ENCODE measurements at regions not wholly inside any gene's neighbourhood (a gene's known extent, or its start where the extent isn't known, plus 50 kb on each side); places are given as distances from the start of the nearest gene placed in this dataset.

GRCh38 chr4:177699365-177700213 is 257.4 kb upstream of the AGA start:
- DNase-seq: no peak

GRCh38 chr4:177706916-177707315 is 264.7 kb upstream of the AGA start:
- no peak for DNase-seq

- no peak for DNase-seq
These were observed 271.2 kb upstream of the AGA start for GRCh38 chr4:177713454-177713853.

- no peak for DNase-seq
These were observed 275.2 kb upstream of the AGA start for GRCh38 chr4:177717407-177717806.

- DNase-seq: no peak
These were observed 276.3 kb upstream of the AGA start for GRCh38 chr4:177718514-177718913.

- DNase-seq: no peak
These were observed 283.9 kb upstream of the AGA start for GRCh38 chr4:177726111-177726510.

GRCh38 chr4:177728361-177729152 is 286.3 kb upstream of the AGA start:
- no peak for DNase-seq

GRCh38 chr4:177729681-177730080 is 287.4 kb upstream of the AGA start:
- no peak for DNase-seq

GRCh38 chr4:177737387-177737940 is 295.2 kb upstream of the AGA start:
- no peak for DNase-seq

GRCh38 chr4:177740563-177740962 is 298.3 kb upstream of the AGA start:
- peak; percentile 44 for DNase-seq

- no peak for DNase-seq
These were observed 317.5 kb upstream of the AGA start for GRCh38 chr4:177759729-177760128.

- DNase-seq: no peak
These were observed 319.5 kb upstream of the AGA start for GRCh38 chr4:177761692-177762091.

GRCh38 chr4:177769155-177769554 is 326.9 kb upstream of the AGA start:
- no peak for DNase-seq

- no peak for DNase-seq
These were observed 328.5 kb upstream of the AGA start for GRCh38 chr4:177770776-177771175.

GRCh38 chr4:177771645-177772044 is 329.4 kb upstream of the AGA start:
- DNase-seq: no peak

- no peak for DNase-seq
These were observed 336.4 kb upstream of the AGA start for GRCh38 chr4:177778623-177779022.

GRCh38 chr4:177785000-177785399 is 342.8 kb upstream of the AGA start:
- no peak for DNase-seq

GRCh38 chr4:177789610-177790009 is 347.4 kb upstream of the AGA start:
- no peak for DNase-seq

GRCh38 chr4:177791188-177791587 is 349.0 kb upstream of the AGA start:
- DNase-seq: no peak

GRCh38 chr4:177796841-177797240 is 354.6 kb upstream of the AGA start:
- DNase-seq: no peak

- no peak for DNase-seq
These were observed 355.9 kb upstream of the AGA start for GRCh38 chr4:177798161-177798560.

- DNase-seq: no peak
These were observed 359.9 kb upstream of the AGA start for GRCh38 chr4:177802162-177802561.

GRCh38 chr4:177802661-177803060 is 360.4 kb upstream of the AGA start:
- DNase-seq: no peak

- DNase-seq: no peak
These were observed 360.9 kb upstream of the AGA start for GRCh38 chr4:177803151-177803550.
